ENCODE measurements at regions not wholly inside any gene's neighbourhood (a gene's known extent, or its start where the extent isn't known, plus 50 kb on each side); places are given as distances from the start of the nearest gene placed in this dataset.

- ChIA-PET POLR2A (no interaction called here), CTCF (no interaction called here)
- no peaks in the 10 kb centered on the region for H3K36me3 ChIP-seq (ENCODE audit: insufficient read depth, low read length)
- DNase-seq: no peak
- no peaks in the 10 kb centered on the region for H3K4me1 ChIP-seq (ENCODE audit: insufficient read depth, low read length)
- no peaks in the 10 kb centered on the region for H3K36me3 Mint-ChIP-seq
- peaks cover 4 to 8% of the 10 kb centered on the region in 2 donors for H3K27me3 Mint-ChIP-seq
- no peak overlapping the region for H3K27ac Mint-ChIP-seq
- H3K4me3 Mint-ChIP-seq: no peak overlapping the region
- no peaks in the 10 kb centered on the region for H3K4me1 Mint-ChIP-seq
- no peaks in the 10 kb centered on the region for H3K27me3 ChIP-seq (ENCODE audit: insufficient read depth, low read length, poor library complexity, severe bottlenecking)
- H3K9me3 ChIP-seq (ENCODE audit: low read length): no peaks in the 10 kb centered on the region
- no peak overlapping the region for H3K4me3 ChIP-seq (ENCODE audit: low read length)
- no peak overlapping the region for H3K27ac ChIP-seq (ENCODE audit: low read depth, low read length)
- H3K9me3 Mint-ChIP-seq: peaks cover 0 to 2% (median 0%) of the 10 kb centered on the region in 5 donors
Observed at GRCh38 chr18:51656249-51656648, 458.8 kb upstream of the MEX3C start.

GRCh38 chr18:51658436-51658835, 461.0 kb upstream of the MEX3C start:
- Mint-ChIP-seq H3K9me3 (no peaks in the 10 kb centered on the region), H3K27ac (no peak overlapping the region), H3K27me3 (peaks cover 5% of the 10 kb centered on the region in 2 donors), H3K36me3 (no peaks in the 10 kb centered on the region), H3K4me3 (no peak overlapping the region), H3K4me1 (no peaks in the 10 kb centered on the region)
- H3K27me3 ChIP-seq (ENCODE audit: insufficient read depth, low read length, poor library complexity, severe bottlenecking): no peaks in the 10 kb centered on the region
- no peak overlapping the region for H3K4me3 ChIP-seq (ENCODE audit: low read length)
- ChIA-PET POLR2A (no interaction called here), CTCF (no interaction called here)
- no peaks in the 10 kb centered on the region for H3K4me1 ChIP-seq (ENCODE audit: insufficient read depth, low read length)
- H3K27ac ChIP-seq (ENCODE audit: low read depth, low read length): no peak overlapping the region
- no peaks in the 10 kb centered on the region for H3K9me3 ChIP-seq (ENCODE audit: low read length)
- no peaks in the 10 kb centered on the region for H3K36me3 ChIP-seq (ENCODE audit: insufficient read depth, low read length)
- no peak for DNase-seq

DNA sequence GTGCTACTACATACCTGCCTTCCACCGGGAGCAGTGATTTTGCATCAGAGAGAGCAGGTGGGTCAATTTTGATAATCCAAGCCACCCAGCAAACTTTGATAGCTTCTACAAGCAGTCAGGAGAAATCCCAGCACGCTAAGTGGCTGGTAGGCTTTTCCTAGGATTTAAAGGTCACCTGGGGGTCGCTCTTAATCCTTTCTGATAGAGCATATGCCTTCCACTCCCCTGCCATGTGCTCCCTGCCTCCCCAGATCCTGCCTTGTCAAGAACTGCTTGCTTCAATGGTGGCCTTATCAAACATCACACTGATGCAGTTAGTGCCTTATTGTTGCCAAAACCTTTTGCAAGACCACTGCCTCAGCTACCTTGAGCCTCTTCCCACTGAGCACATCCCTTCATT, 462.3 kb upstream of the MEX3C start:
- peaks cover 0 to 4% (median 0%) of the 10 kb centered on the region in 5 donors for H3K9me3 Mint-ChIP-seq
- H3K27me3 Mint-ChIP-seq: peaks cover 0 to 5% of the 10 kb centered on the region in 2 donors
- POLR2A ChIA-PET: no interaction called here
- Histone ChIP-seq H3K4me3 (ENCODE audit: low read length) (no peak overlapping the region), H3K9me3 (ENCODE audit: low read length) (no peaks in the 10 kb centered on the region), H3K27me3 (ENCODE audit: insufficient read depth, low read length, poor library complexity, severe bottlenecking) (no peaks in the 10 kb centered on the region), H3K27ac (ENCODE audit: low read depth, low read length) (no peak overlapping the region), H3K36me3 (ENCODE audit: insufficient read depth, low read length) (no peaks in the 10 kb centered on the region), H3K4me1 (ENCODE audit: insufficient read depth, low read length) (no peaks in the 10 kb centered on the region)
- CTCF ChIA-PET: no interaction called here
- DNase-seq: no peak
- H3K27ac Mint-ChIP-seq: no peak overlapping the region
- H3K4me1 Mint-ChIP-seq: no peaks in the 10 kb centered on the region
- no peak overlapping the region for H3K4me3 Mint-ChIP-seq
- no peaks in the 10 kb centered on the region for H3K36me3 Mint-ChIP-seq

GRCh38 chr18:51660188-51660715, 462.8 kb upstream of the MEX3C start:
- Mint-ChIP-seq H3K4me3 (no peak overlapping the region), H3K4me1 (no peaks in the 10 kb centered on the region), H3K9me3 (peaks cover 0 to 4% (median 0%) of the 10 kb centered on the region in 5 donors), H3K27ac (no peak overlapping the region), H3K36me3 (no peaks in the 10 kb centered on the region), H3K27me3 (peaks cover 0 to 4% of the 10 kb centered on the region in 2 donors)
- no peak overlapping the region for H3K4me3 ChIP-seq (ENCODE audit: low read length)
- H3K9me3 ChIP-seq (ENCODE audit: low read length): no peaks in the 10 kb centered on the region
- POLR2A ChIA-PET: no interaction called here
- CTCF ChIA-PET: no interaction called here
- no peak overlapping the region for H3K27ac ChIP-seq (ENCODE audit: low read depth, low read length)
- H3K4me1 ChIP-seq (ENCODE audit: insufficient read depth, low read length): no peaks in the 10 kb centered on the region
- DNase-seq: no peak
- no peaks in the 10 kb centered on the region for H3K27me3 ChIP-seq (ENCODE audit: insufficient read depth, low read length, poor library complexity, severe bottlenecking)
- no peaks in the 10 kb centered on the region for H3K36me3 ChIP-seq (ENCODE audit: insufficient read depth, low read length)

GRCh38 chr18:51664236-51664635, 466.8 kb upstream of the MEX3C start:
- H3K4me1 Mint-ChIP-seq: peaks cover 2 to 5% (median 5%) of the 10 kb centered on the region in 3 donors
- no peak overlapping the region for H3K4me3 ChIP-seq (ENCODE audit: low read length)
- no peak for DNase-seq
- ChIA-PET POLR2A (no interaction called here), CTCF (no interaction called here)
- H3K27ac ChIP-seq (ENCODE audit: low read depth, low read length): no peak overlapping the region
- H3K36me3 ChIP-seq (ENCODE audit: insufficient read depth, low read length): no peaks in the 10 kb centered on the region
- no peak overlapping the region for H3K27ac Mint-ChIP-seq
- no peaks in the 10 kb centered on the region for H3K27me3 ChIP-seq (ENCODE audit: insufficient read depth, low read length, poor library complexity, severe bottlenecking)
- no peaks in the 10 kb centered on the region for H3K9me3 ChIP-seq (ENCODE audit: low read length)
- H3K4me1 ChIP-seq (ENCODE audit: insufficient read depth, low read length): no peaks in the 10 kb centered on the region
- no peak overlapping the region for H3K4me3 Mint-ChIP-seq
- peaks cover 0 to 4% (median 0%) of the 10 kb centered on the region in 5 donors for H3K9me3 Mint-ChIP-seq
- peaks cover 1 to 12% of the 10 kb centered on the region in 2 donors for H3K27me3 Mint-ChIP-seq
- H3K36me3 Mint-ChIP-seq: no peaks in the 10 kb centered on the region

- Mint-ChIP-seq H3K36me3 (no peaks in the 10 kb centered on the region), H3K27me3 (peaks cover 3 to 13% of the 10 kb centered on the region in 2 donors), H3K9me3 (peaks cover 0 to 4% (median 0%) of the 10 kb centered on the region in 5 donors), H3K4me1 (peaks cover 2 to 5% (median 5%) of the 10 kb centered on the region in 3 donors), H3K4me3 (no peak overlapping the region), H3K27ac (no peak overlapping the region)
- H3K4me1 ChIP-seq (ENCODE audit: insufficient read depth, low read length): no peaks in the 10 kb centered on the region
- DNase-seq: no peak
- H3K4me3 ChIP-seq (ENCODE audit: low read length): no peak overlapping the region
- H3K36me3 ChIP-seq (ENCODE audit: insufficient read depth, low read length): no peaks in the 10 kb centered on the region
- no peaks in the 10 kb centered on the region for H3K9me3 ChIP-seq (ENCODE audit: low read length)
- no peaks in the 10 kb centered on the region for H3K27me3 ChIP-seq (ENCODE audit: insufficient read depth, low read length, poor library complexity, severe bottlenecking)
- POLR2A ChIA-PET: no interaction called here
- no peak overlapping the region for H3K27ac ChIP-seq (ENCODE audit: low read depth, low read length)
- CTCF ChIA-PET: no interaction called here
Observed at GRCh38 chr18:51666763-51667191, 469.3 kb upstream of the MEX3C start.

DNA sequence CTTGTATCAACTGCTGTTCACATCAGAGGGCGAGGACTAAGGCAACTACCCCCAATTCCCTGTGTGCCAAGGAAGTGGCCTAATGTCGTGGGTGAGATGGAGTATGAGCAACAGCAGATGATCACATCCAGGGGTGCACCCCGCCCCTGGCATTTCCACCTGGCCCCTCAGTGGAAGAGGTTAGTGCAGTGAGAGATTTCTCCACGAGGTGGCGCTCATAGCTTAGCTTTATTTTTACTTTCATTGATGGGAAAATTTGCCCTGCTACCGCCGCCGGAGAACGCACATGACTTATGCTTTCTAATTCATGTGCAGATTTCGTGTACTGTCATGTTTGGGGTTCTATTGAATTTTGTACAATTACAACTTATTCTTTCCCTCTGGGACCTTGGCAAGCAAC, 470.6 kb upstream of the MEX3C start:
- CTCF ChIA-PET: interaction anchor here (1.3 kb wide), 1 partner anchor 11 kb away, joined by 3 read pairs; no protein-coding TSS in a partner anchor
- H3K4me3 Mint-ChIP-seq: no peak overlapping the region
- H3K36me3 Mint-ChIP-seq: no peaks in the 10 kb centered on the region

DNA sequence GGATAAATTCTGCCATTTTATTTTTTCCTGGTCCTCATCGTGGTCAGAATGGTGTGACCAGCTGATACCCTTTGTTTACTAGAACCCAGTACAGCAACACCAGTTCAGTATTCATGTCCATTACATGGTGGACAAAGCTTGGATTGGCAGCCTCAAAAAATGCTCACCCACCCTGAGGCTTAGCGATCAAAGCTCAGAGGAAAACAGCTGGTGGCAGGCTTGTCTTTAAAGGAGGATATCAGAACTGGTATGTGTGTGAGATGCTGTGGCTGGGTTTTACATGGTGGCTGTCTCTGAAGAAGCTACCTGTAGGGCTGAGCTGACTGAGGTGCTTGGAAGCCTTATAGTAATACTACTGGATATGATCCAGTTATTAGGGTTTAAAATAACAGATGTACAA, 471.1 kb upstream of the MEX3C start:
- peaks cover 2 to 5% (median 5%) of the 10 kb centered on the region in 3 donors for H3K4me1 Mint-ChIP-seq
- no peaks in the 10 kb centered on the region for H3K4me1 ChIP-seq (ENCODE audit: insufficient read depth, low read length)
- no peak overlapping the region for H3K27ac ChIP-seq (ENCODE audit: low read depth, low read length)
- no peak overlapping the region for H3K4me3 ChIP-seq (ENCODE audit: low read length)
- H3K9me3 ChIP-seq (ENCODE audit: low read length): no peaks in the 10 kb centered on the region
- ChIA-PET POLR2A (no interaction called here), CTCF (interaction anchor here (1.3 kb wide), 1 partner anchor 11 kb away, joined by 3 read pairs; no protein-coding TSS in a partner anchor)
- no peak overlapping the region for H3K27ac Mint-ChIP-seq
- no peaks in the 10 kb centered on the region for H3K27me3 ChIP-seq (ENCODE audit: insufficient read depth, low read length, poor library complexity, severe bottlenecking)
- H3K4me3 Mint-ChIP-seq: no peak overlapping the region
- H3K27me3 Mint-ChIP-seq: peaks cover 1 to 13% of the 10 kb centered on the region in 2 donors
- H3K9me3 Mint-ChIP-seq: peaks cover 0 to 4% (median 0%) of the 10 kb centered on the region in 5 donors
- no peaks in the 10 kb centered on the region for H3K36me3 Mint-ChIP-seq
- no peaks in the 10 kb centered on the region for H3K36me3 ChIP-seq (ENCODE audit: insufficient read depth, low read length)
- DNase-seq: no peak

More for the DNA sequence above, 470.6 kb upstream of the MEX3C start:
- H3K4me3 ChIP-seq (ENCODE audit: low read length): no peak overlapping the region
- Mint-ChIP-seq H3K27me3 (peaks cover 1 to 13% of the 10 kb centered on the region in 2 donors), H3K27ac (no peak overlapping the region), H3K4me1 (peaks cover 2 to 5% (median 5%) of the 10 kb centered on the region in 3 donors), H3K9me3 (peaks cover 0 to 4% (median 0%) of the 10 kb centered on the region in 5 donors)
- POLR2A ChIA-PET: no interaction called here
- no peaks in the 10 kb centered on the region for H3K36me3 ChIP-seq (ENCODE audit: insufficient read depth, low read length)
- no peaks in the 10 kb centered on the region for H3K27me3 ChIP-seq (ENCODE audit: insufficient read depth, low read length, poor library complexity, severe bottlenecking)
- DNase-seq: peak in 1 of 5 donors; percentile 6
- no peaks in the 10 kb centered on the region for H3K4me1 ChIP-seq (ENCODE audit: insufficient read depth, low read length)
- H3K27ac ChIP-seq (ENCODE audit: low read depth, low read length): no peak overlapping the region
- H3K9me3 ChIP-seq (ENCODE audit: low read length): no peaks in the 10 kb centered on the region
